ENCODE measurements at regions not wholly inside any gene's neighbourhood (a gene's known extent, or its start where the extent isn't known, plus 50 kb on each side); places are given as distances from the start of the nearest gene placed in this dataset.

DNA sequence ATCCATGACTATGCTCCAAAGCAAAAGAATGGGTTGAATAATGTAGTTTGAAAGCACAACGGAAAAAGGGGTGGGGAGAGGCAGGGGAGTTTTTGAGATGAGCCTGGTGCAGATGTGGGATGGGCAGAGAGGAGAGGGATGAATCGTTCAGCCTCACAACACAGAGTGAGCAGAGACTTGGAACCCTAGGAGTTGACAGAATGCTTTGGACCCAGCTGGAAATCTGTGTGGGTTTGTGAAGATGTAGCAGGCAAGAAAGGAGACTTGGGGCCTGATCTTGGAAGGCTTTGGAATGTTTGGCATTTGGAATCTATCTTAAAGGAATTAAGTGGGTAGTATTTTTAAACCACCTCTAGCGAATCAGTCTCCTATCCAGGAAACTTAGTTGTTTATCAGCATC, 66.0 kb upstream of the KCTD1 start:
- DNase-seq (ENCODE audit: low read depth in 2 of 2): no peak
